Ishikawa (cell line): ENCODE measurements at regions not wholly inside any gene's neighbourhood (a gene's known extent, or its start where the extent isn't known, plus 50 kb on each side); places are given as distances from the start of the nearest gene placed in this dataset.

Experiments used
- CEBPB ChIP-seq: IDR thresholded peaks from 2 replicates; pipeline ENCODE4 v1.6.1; 2012
- CREB1 ChIP-seq: IDR thresholded peaks from 2 replicates; pipeline ENCODE4 v1.6.1; 2012; ENCODE audit warnings: low read depth
- EGR1 ChIP-seq: IDR thresholded peaks from 2 replicates; pipeline ENCODE4 v1.6.1; 2012
- EP300 ChIP-seq: IDR thresholded peaks from 2 replicates; pipeline ENCODE4 v1.6.1; 2012; ENCODE audit warnings: borderline replicate concordance
- FOXM1 ChIP-seq: IDR thresholded peaks from 2 replicates; pipeline ENCODE4 v1.6.1; 2012; ENCODE audit warnings: low read depth, borderline replicate concordance
- MAX ChIP-seq: IDR thresholded peaks from 2 replicates; pipeline ENCODE4 v1.6.1; 2012
- NFIC ChIP-seq: IDR thresholded peaks from 2 replicates; pipeline ENCODE4 v1.6.1; 2012
- RAD21 ChIP-seq: IDR thresholded peaks from 2 replicates; pipeline ENCODE4 v1.6.1; 2012; ENCODE audit warnings: low read depth
- REST ChIP-seq: IDR thresholded peaks from 2 replicates; pipeline ENCODE4 v1.6.1; 2012; ENCODE audit warnings: low read depth, mild to moderate bottlenecking
- TAF1 ChIP-seq: IDR thresholded peaks from 2 replicates; pipeline ENCODE4 v1.6.1; 2012; ENCODE audit warnings: low read depth, mild to moderate bottlenecking
- TCF12 ChIP-seq: IDR thresholded peaks from 2 replicates; pipeline ENCODE4 v1.6.1; 2012; ENCODE audit warnings: low read depth
- TEAD4 ChIP-seq: IDR thresholded peaks from 2 replicates; pipeline ENCODE4 v1.6.1; 2012
- USF1 ChIP-seq: IDR thresholded peaks from 2 replicates; pipeline ENCODE4 v1.6.1; 2012
- YY1 ChIP-seq: IDR thresholded peaks from 2 replicates; pipeline ENCODE4 v1.6.1; 2012; ENCODE audit warnings: low read depth
- ZBTB7A ChIP-seq: IDR thresholded peaks from 2 replicates; pipeline ENCODE4 v1.6.1; 2012; ENCODE audit warnings: low read depth

DNA sequence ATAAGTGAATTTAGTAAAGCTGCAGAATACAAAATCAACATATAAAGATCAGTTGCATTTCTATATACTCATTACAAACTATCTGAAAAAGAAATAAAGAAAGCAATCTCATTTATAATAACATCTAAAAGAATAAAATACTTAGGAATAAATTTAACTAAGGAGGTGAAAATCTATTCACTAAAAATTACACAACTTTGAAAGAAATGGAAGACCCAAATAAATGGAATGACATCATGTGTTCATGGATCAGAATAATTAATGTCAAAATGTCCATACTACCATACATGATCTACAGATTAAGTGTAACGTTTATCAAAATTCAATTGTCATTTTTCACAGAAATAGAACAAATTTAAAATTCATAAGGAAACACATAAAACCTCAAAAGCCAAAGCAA, 194.9 kb downstream of the TINAG start:
- TF ChIP-seq REST (no peak), YY1 (no peak), MAX (no peak)

DNA sequence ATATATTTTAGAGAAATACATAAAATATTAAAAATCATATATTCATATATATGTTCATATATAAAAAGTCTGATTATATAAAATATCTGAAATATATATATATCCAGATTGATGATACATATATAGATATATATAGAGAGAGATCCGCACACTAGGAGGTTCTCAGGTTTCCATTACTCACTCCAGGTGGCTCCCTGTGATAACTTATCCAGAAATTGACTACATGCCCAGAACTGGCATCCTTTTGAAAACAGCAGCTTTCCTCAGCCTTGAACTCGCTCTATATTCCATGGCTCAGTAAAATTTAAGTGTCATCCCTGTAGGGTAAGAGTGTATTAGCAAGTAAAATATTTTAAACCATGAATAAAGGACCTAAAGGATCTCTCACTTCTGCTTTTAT, 206.8 kb downstream of the TINAG start:
- TF ChIP-seq EP300 (no peak), FOXM1 (no peak), CREB1 (no peak), ZBTB7A (no peak), RAD21 (peak; percentile 39; the same call in 1 of the 2 replicates)

GRCh38 chr6:54515713-54516112, 207.5 kb downstream of the TINAG start:
- TF ChIP-seq MAX (no peak), NFIC (no peak), YY1 (no peak), ZBTB7A (no peak), CREB1 (no peak)

GRCh38 chr6:54516321-54516720, 208.1 kb downstream of the TINAG start:
- no peak for TF ChIP-seq EP300
- 0 out of 2 replicates have a peak, but pooled peaks have one; percentile 25 for TF ChIP-seq NFIC

DNA sequence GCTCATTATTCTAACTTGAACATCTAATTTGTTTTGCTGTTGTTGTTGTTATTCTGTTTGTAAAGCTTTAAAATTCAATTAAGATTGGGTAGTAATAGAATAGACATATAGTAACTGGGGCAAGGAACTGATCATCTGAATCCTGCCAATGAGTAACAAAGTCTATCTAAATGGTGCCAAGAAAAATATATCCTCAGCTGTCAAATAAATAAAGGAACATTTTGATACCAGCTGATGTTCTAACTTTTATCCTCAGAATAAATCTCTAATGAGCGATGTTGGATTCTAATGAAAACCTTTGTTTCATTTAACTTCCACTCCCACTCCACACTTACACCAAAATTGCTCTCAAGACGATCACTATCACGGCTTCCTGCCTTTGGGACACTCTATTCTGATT, 210.9 kb downstream of the TINAG start:
- no peak for TF ChIP-seq CREB1
- no peak for TF ChIP-seq TEAD4
- no peak for TF ChIP-seq YY1
- no peak for TF ChIP-seq REST
- no peak for TF ChIP-seq RAD21
- no peak for TF ChIP-seq TCF12
- TF ChIP-seq CEBPB = no peak
- no peak for TF ChIP-seq TAF1

- no peak for TF ChIP-seq TCF12
- no peak for TF ChIP-seq EP300
- no peak for TF ChIP-seq ZBTB7A
- no peak for TF ChIP-seq TEAD4
- no peak for TF ChIP-seq FOXM1
- TF ChIP-seq CEBPB = no peak
- no peak for TF ChIP-seq USF1
- no peak for TF ChIP-seq RAD21
- no peak for TF ChIP-seq REST
- TF ChIP-seq NFIC = no peak
- TF ChIP-seq MAX = no peak
- TF ChIP-seq EGR1 = no peak
- TF ChIP-seq CREB1 = no peak
- TF ChIP-seq TAF1 = no peak
- no peak for TF ChIP-seq YY1
Measured at GRCh38 chr6:54525731-54526130, 217.5 kb downstream of the TINAG start.
